ENCODE measurements at regions not wholly inside any gene's neighbourhood (a gene's known extent, or its start where the extent isn't known, plus 50 kb on each side); places are given as distances from the start of the nearest gene placed in this dataset.

- H3K4me3 Mint-ChIP-seq, result no peak overlapping the region
Measured at GRCh38 chr17:77746896-77747554, 211.5 kb upstream of the TNRC6C start.

DNA sequence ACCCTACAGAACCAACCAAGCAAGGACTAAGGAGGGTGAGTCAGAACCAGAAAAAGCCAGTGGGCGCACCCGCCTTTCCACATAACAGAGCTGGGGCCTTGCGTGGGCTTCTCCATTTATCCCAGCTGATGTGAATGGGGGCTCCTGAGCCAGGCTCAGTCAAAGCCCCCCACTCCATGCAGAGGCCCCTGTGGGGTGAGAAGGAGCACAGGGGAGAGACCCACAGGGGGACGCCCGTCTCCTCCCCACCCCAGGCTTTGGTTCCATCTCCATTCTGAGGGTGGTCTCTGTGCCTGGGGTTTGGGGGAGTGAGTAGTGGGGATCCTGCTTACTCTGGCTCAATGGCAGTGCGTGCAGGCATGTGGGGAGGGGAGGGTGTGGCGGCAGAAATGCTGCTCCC, 210.1 kb upstream of the TNRC6C start:
- DNase-seq (ENCODE audit: extremely low spot score, unreplicated experiment), result no peak
- Mint-ChIP-seq H3K27me3 (peaks cover 11% of the 10 kb centered on the region), H3K4me1 (ENCODE audit: unreplicated experiment) (peaks cover 19% of the 10 kb centered on the region), H3K4me3 (no peak overlapping the region), H3K36me3 (no peaks in the 10 kb centered on the region), H3K9me3 (peaks cover 5% of the 10 kb centered on the region), H3K27ac (no peak overlapping the region)
- TF ChIP-seq, protein P1, sequence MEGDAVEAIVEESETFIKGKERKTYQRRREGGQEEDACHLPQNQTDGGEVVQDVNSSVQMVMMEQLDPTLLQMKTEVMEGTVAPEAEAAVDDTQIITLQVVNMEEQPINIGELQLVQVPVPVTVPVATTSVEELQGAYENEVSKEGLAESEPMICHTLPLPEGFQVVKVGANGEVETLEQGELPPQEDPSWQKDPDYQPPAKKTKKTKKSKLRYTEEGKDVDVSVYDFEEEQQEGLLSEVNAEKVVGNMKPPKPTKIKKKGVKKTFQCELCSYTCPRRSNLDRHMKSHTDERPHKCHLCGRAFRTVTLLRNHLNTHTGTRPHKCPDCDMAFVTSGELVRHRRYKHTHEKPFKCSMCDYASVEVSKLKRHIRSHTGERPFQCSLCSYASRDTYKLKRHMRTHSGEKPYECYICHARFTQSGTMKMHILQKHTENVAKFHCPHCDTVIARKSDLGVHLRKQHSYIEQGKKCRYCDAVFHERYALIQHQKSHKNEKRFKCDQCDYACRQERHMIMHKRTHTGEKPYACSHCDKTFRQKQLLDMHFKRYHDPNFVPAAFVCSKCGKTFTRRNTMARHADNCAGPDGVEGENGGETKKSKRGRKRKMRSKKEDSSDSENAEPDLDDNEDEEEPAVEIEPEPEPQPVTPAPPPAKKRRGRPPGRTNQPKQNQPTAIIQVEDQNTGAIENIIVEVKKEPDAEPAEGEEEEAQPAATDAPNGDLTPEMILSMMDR (conservative IDR thresholded peaks at IDR 0.05), result no peak

More at GRCh38 chr17:77746896-77747554, 211.5 kb upstream of the TNRC6C start:
- TF ChIP-seq, protein P1 (conservative IDR thresholded peaks at IDR 0.05), result peak; percentile 47
- peaks cover 5% of the 10 kb centered on the region for H3K9me3 Mint-ChIP-seq
- no peak for DNase-seq (ENCODE audit: extremely low spot score, unreplicated experiment)
- peaks cover 21% of the 10 kb centered on the region for H3K4me1 Mint-ChIP-seq (ENCODE audit: unreplicated experiment)
- peaks cover 13% of the 10 kb centered on the region for H3K27me3 Mint-ChIP-seq
- H3K36me3 Mint-ChIP-seq, result no peaks in the 10 kb centered on the region
- H3K27ac Mint-ChIP-seq, result no peak overlapping the region

GRCh38 chr17:77749321-77749751, 209.2 kb upstream of the TNRC6C start:
- TF ChIP-seq, protein P1 (conservative IDR thresholded peaks at IDR 0.05), result no peak
- Mint-ChIP-seq H3K36me3 (no peaks in the 10 kb centered on the region), H3K4me1 (ENCODE audit: unreplicated experiment) (peaks cover 16% of the 10 kb centered on the region), H3K4me3 (no peak overlapping the region), H3K9me3 (peaks cover 5% of the 10 kb centered on the region), H3K27me3 (peaks cover 10% of the 10 kb centered on the region), H3K27ac (no peak overlapping the region)
- no peak for DNase-seq (ENCODE audit: extremely low spot score, unreplicated experiment)

DNA sequence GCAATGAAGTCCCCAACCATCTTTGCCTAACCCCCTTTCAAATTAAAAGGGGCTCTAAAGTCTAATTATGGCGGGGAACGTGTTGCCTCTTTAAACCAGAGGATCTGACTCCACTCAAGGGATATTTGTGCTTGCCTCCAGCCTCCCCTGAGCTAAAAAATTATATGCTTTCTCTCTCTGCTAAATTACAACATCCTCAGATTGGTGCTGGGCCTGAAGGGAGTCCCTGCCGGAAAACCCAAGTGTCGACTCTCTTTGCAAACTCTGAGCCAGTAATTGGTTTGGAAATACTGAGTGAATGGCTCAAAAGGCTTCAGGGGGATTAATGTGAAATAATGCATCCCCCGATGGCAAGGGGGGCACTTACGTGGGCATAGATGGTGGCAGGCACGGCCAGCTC, 208.5 kb upstream of the TNRC6C start:
- no peak overlapping the region for H3K27ac Mint-ChIP-seq

DNA sequence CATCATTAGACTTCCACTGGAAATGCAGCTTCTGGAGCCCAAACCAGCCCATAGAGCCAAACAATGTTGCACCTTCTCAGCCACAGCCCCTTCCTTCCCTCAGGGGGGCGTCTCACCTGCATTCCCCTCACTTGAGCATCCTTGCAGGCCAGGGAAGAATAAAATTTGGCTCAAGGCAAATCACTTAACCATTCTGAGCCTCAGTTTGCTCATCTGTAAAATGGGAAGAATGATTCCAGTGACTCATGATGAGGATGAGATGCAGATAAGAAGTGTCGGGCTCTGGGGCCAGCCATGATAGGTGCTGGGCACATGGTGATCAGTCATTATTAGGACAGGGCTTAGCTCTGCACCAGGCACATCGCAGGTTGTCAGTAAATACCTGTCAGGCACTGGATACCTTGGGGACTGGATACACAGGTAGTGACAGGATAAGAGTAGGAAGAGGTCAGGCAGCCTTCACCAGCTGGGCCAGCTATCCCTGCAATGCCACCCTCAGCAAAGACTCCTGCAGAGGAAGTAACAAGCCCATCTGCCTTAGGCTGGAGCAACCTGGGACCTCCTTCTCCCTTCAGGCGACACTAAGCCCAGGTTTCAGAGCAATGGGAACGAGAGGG, 208.0 kb upstream of the TNRC6C start:
- peaks cover 16% of the 10 kb centered on the region for H3K4me1 Mint-ChIP-seq (ENCODE audit: unreplicated experiment)
- DNase-seq (ENCODE audit: extremely low spot score, unreplicated experiment), result no peak
- peaks cover 6% of the 10 kb centered on the region for H3K9me3 Mint-ChIP-seq
- H3K4me3 Mint-ChIP-seq, result no peak overlapping the region
- no peak overlapping the region for H3K27ac Mint-ChIP-seq
- no peaks in the 10 kb centered on the region for H3K36me3 Mint-ChIP-seq
- H3K27me3 Mint-ChIP-seq, result peaks cover 7% of the 10 kb centered on the region
- TF ChIP-seq, protein P1 (conservative IDR thresholded peaks at IDR 0.05), result no peak

More for the DNA sequence above, 208.5 kb upstream of the TNRC6C start:
- peaks cover 16% of the 10 kb centered on the region for H3K4me1 Mint-ChIP-seq (ENCODE audit: unreplicated experiment)
- peaks cover 10% of the 10 kb centered on the region for H3K27me3 Mint-ChIP-seq
- peaks cover 10% of the 10 kb centered on the region for H3K9me3 Mint-ChIP-seq
- H3K4me3 Mint-ChIP-seq, result no peak overlapping the region
- no peak for DNase-seq (ENCODE audit: extremely low spot score, unreplicated experiment)
- TF ChIP-seq, protein P1 (conservative IDR thresholded peaks at IDR 0.05), result no peak
- no peaks in the 10 kb centered on the region for H3K36me3 Mint-ChIP-seq
